ENCODE measurements at regions not wholly inside any gene's neighbourhood (a gene's known extent, or its start where the extent isn't known, plus 50 kb on each side); places are given as distances from the start of the nearest gene placed in this dataset.

GRCh38 chr15:60057554-60057953 lies 53.4 kb downstream of the FOXB1 start:
- DNase-seq (ENCODE audit: low read depth in 2 of 2) = no peak

GRCh38 chr15:60059186-60059585 lies 55.1 kb downstream of the FOXB1 start:
- DNase-seq (ENCODE audit: low read depth in 2 of 2) = no peak

DNA sequence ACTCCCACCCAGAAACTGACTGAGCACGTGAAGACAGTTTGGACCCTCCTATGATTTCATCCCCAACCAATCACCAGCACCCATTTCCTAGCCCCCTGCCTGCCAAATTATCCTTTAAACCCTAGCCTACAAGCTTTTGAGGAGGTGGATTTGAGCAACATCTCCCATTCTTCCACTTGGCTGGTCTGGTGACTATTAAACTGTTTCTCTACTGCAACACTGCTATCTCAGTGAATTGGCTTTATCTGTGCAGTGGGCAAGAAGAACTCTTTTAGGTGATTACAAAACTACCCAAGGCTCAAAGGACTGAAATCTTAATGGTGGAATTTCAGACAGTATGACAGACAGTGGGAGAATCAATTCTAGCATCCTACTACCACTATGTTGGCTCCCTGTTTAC lies 57.6 kb downstream of the FOXB1 start:
- DNase-seq (ENCODE audit: low read depth in 2 of 2) = no peak

DNA sequence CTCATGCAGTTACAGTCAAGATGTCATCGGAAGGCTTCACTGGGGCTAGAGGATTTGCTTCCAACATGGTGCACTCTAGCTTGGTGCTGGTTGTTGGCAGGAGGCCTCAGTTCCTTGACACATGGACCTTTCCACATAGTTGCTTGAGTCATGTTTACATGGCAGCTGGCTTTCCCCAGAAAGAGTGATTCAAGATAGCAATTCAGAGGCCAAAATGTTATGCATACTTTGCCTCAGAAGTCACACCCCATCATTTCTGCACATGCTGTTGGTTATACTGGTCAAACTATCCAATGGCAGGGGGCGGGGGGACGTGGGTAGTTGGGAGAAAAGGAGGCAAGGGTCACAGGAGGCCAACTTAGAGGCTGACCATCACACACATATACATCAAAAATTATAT lies 58.7 kb downstream of the FOXB1 start:
- DNase-seq (ENCODE audit: low read depth in 2 of 2) = no peak

- DNase-seq (ENCODE audit: low read depth in 2 of 2) = no peak
Measured at GRCh38 chr15:60065951-60066350, 61.8 kb downstream of the FOXB1 start.

DNA sequence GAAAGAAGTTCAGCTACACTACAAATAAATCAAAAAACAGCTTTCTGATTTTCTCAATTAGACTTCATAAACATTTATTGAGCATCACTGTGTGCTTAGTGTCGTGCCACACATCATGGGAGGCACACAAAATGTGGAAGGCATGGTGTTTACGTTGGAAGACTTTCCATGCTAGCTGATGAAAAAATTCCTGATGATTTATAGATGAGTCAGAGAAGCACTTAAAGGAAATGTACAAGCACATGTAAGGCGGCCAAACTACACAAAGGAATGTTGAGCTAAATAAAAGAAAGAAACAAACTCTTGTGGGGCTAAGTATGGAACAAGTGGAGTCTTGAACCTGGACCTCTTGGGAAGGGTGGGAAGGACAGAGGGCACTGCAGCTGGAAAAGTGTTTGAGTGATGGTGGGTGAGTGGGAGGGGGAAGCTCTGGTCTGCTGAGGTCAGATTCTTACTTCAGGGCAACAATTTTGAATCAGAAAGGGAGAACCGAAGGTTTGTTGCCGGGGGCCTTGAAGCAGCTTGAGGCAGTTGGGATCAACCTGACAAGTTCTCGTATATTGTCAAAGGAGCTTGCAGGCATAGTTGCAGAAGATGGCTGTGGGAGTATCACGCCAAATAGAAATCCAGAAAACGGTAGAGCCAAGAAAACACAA lies 66.9 kb downstream of the FOXB1 start:
- DNase-seq (ENCODE audit: low read depth in 2 of 2) = peak in 1 of 2 donors; percentile 87

DNA sequence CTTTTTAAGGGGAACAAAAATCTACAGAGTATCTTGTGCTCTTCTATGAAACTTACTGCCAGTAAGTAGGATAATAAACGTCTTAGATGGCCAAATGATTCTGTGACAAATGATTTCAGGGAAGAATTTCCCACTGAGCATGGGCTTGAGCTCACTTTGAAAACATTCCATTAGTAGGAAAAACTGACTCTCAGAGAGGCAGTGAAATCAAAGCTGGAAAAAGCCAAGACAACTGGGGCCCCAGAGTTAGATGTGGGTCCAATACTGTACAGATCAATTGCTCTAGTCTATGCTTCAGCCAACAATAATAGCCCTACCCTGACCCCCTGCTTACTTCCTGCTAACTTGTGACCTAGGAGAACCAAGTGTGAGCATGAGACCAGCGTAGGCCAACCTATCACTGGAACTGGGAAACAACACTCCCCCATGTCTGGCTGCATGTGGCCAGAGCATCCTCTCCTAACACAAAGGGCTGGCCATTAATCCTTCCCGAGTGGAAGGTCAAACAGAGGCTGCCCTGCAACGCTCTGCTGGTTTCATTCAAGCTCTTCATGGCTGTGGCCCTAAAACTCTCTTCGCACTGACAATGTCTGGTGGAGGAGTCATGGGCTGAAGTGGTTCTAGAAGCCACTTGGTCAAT lies 68.8 kb downstream of the FOXB1 start:
- DNase-seq (ENCODE audit: low read depth in 2 of 2) = no peak

DNA sequence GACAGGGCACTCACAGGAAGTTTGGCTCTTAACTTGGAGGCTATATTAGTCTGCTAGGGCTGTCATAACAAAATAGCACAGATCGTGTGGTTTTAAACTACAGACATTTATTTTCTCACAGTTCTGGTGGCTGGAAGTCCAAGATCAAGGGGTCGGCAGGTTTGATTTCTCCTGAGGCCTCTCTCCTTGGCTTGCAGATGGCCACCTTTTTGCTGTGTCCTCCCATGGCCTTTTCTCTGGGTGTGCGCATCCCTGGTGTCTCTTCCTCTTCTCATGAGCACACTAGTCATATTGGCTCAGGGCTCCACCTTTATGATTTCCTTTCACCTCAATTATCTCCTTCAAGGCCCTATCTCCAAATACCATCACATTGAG lies 69.3 kb downstream of the FOXB1 start:
- DNase-seq (ENCODE audit: low read depth in 2 of 2) = no peak

DNA sequence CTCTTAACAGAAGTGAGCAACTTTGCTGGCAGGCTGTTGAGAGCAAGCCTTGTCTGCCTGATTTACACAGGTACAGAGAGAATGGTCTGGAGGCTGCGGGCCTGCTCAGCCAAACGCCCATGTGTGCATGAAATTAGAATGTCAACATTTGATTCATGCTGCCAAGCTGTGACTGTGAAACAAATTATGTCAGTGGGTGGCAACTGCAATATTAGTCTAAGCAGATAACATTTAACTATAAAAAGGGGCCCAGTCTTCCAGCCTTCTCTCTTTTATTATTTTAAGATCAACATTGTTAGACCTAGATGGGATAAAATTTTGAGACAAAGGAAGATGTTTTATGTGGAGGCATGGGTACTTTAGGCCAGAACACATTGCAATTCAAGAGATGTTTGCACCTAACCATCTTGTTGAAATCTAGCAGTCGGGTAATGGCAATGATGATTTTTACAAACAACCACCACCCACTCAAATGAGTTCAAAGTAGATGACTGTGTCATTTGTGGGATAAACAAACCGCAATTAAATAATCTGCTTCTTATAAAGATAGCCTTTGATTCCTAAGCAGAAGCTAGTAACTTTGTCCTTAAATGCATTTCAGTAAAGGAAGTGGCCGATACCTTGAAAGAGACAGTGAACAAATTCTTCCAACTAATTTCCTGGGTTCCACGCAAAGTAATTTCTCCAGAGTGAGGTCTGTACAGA lies 70.2 kb downstream of the FOXB1 start:
- peak in 1 of 2 donors; percentile 61 for DNase-seq (ENCODE audit: low read depth in 2 of 2)

DNA sequence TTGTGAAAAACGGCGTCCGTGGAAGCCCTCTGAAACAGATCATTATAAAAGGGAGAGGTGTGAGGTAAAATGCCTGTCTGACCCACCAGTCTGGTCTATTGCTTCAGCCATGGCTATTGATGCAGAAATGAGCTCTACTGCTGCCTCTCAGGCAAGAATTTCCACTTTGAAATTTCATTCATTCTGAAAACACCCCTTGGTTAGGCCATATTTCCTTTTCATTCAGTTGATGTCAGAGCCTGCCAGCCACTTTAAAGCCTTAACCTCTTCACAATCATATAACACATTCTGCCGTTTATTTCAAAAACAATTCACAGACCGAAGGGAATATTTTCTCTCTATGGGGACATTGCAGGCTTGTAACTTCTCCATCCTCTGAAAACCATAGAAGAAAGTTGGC lies 71.9 kb downstream of the FOXB1 start:
- DNase-seq (ENCODE audit: low read depth in 2 of 2) = no peak

DNA sequence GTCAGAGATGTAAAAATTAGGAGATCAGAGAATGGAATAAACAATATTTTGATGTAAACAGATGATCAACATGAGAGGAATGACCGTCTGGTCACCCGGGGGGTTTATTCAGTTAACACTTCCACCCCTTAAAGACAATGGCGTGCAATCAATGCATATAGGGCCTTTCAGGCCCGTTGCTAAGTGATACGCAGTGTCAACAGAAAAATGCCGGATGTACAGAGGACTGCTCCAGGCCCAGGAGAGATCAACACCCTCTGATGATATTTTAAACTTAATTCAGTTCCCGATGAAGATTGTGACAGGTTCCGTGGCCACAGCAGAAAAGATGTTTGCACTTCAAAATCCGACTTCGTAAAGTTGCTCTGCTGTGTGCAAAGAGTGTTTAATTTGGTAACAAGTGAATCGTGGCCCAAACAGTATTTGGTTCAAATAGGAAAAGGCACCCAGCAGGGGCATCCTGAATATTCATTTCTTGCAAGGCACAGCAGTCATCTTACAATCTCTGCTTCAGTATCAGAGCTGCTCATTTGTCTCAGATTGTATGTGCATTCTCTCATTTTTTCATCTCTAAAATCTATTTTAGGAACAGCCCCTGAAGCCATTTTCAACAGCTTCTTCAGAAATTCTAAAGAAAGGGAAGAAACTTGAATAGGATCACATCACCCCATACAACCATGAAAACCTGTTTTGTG lies 72.6 kb downstream of the FOXB1 start:
- no peak for DNase-seq (ENCODE audit: low read depth in 2 of 2)

DNA sequence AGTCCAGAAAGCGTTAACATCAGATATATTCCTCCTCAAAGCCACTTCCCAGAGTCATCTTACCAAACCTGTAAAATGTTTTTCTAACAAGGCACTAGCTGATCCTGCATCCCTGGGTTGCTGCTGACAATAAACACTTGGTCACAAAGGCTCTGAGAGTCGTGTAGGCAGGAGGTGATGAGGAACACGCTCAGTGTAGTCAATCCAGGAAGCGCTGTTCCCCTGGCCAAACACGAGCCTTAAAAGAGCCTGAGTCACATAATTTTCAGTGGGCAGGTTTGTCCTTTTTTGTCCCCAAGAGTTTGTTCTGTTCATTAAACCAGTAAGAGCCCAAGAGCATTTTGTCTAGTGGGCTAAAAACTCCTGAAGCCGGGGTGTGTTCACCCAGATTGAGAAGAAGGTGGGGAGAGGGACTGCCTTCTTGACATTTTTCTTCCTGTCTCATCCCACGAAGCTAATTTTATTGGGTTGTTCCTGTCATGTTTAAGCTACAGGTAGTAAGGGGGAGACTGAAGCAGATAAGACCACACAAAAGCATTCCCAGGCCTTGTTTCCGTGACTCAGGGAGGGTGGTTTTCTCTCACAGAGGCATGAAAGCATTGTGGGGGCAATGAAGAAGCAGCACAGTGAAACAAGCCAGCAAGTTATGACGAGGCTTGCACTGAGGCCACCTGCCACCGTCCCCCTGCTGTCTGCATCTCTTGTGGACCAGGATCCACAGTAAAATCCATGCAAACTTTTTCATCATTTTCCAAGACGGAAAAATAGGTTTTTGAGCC lies 73.7 kb downstream of the FOXB1 start:
- peak in 1 of 2 donors; percentile 9 for DNase-seq (ENCODE audit: low read depth in 2 of 2)

- DNase-seq (ENCODE audit: low read depth in 2 of 2) = peak in 1 of 2 donors; percentile 3
Measured at GRCh38 chr15:60079210-60079609, 75.1 kb downstream of the FOXB1 start.

DNA sequence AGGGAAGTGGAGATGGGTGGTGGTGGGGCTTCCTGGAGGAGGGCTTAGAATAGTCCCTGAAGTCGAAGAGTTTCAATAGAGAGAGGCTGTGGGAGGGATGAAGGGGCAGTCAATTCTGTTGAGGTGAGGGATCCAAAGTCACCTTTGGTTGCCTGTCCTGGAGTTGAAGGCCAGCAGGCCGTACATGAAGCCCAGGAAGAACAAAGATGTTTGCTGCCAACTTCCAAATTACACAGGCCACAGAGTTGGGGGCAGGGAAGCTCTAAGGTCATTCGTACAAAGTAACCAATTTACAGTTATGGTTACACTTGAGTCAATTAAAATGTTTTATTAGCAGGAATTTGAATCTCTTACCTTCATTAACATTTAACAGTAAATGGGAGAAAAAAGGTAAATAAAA lies 77.9 kb downstream of the FOXB1 start:
- no peak for DNase-seq (ENCODE audit: low read depth in 2 of 2)

GRCh38 chr15:60083318-60083717 lies 79.2 kb downstream of the FOXB1 start:
- no peak for DNase-seq (ENCODE audit: low read depth in 2 of 2)

GRCh38 chr15:60086681-60087429 lies 82.7 kb downstream of the FOXB1 start:
- no peak for DNase-seq (ENCODE audit: low read depth in 2 of 2)

- no peak for DNase-seq (ENCODE audit: low read depth in 2 of 2)
Measured at GRCh38 chr15:60087561-60087960, 83.5 kb downstream of the FOXB1 start.

GRCh38 chr15:60090747-60091146 lies 86.6 kb downstream of the FOXB1 start:
- DNase-seq (ENCODE audit: low read depth in 2 of 2) = no peak

DNA sequence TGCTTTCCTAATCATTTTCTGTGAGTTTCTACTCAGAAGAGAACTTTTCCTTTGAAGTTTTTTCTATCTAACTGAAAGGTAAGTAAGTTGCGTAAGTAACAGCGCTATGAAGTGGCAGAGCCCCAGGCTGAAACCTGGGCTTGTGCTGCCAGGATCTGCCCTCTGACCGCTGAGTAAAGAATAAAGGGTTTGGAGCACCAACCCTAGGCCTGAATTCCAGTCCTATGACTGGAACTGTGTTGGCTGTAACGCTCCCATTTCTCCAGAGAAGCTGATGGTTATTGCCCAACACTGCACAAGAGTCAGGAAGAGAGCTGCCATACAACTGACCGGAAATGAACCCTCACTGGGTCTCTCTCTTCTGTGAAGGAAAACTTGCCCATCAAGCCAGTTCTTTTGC lies 87.0 kb downstream of the FOXB1 start:
- DNase-seq (ENCODE audit: low read depth in 2 of 2) = no peak

DNA sequence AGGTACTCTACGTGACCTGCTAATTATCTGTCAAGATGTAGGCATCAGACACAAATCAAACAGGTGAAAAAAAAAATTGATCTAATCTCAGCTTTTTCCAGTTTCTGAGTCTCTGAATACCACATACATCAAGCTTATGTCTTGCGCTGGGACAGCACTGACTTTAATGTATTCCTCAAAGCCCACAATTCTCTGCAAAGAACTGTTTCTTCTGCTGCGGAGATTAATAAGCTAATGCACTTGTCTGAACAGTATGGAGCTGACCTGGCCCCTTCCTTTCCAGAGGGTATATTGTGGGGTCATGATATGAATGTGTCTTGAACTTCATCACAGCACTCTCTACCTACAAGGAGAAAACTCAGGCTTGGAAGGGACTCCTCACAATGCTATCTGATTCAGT lies 87.8 kb downstream of the FOXB1 start:
- no peak for DNase-seq (ENCODE audit: low read depth in 2 of 2)
